Muscle of leg (tissue), 3 donors: ENCODE measurements at regions not wholly inside any gene's neighbourhood (a gene's known extent, or its start where the extent isn't known, plus 50 kb on each side); places are given as distances from the start of the nearest gene placed in this dataset.

Experiments used
- DNase-seq: peaks from one replicate; pipeline ENCODE4 v3.0.0; 2013
- H3K27ac ChIP-seq: one replicate; pipeline ENCODE4 v1.5.1; 2013; ENCODE audit warnings: mild to moderate bottlenecking, low read length, control low read depth
- H3K27me3 ChIP-seq: one replicate; pipeline ENCODE4 v1.6.1; 2013; ENCODE audit warnings: low read length; ENCODE audit not compliant: control insufficient read depth, insufficient read depth
- H3K36me3 ChIP-seq: one replicate; pipeline ENCODE4 v1.6.1; 2013; ENCODE audit warnings: low read length; ENCODE audit not compliant: control insufficient read depth, insufficient read depth
- H3K4me1 ChIP-seq: one replicate; pipeline ENCODE4 v1.6.1; 2013; ENCODE audit warnings: low read length; ENCODE audit not compliant: control insufficient read depth, insufficient read depth
- H3K4me3 ChIP-seq: one replicate; pipeline ENCODE4 v1.5.1; 2013; ENCODE audit warnings: low read length, control low read depth
- H3K9me3 ChIP-seq: replicated peaks from 2 replicates; pipeline ENCODE4 v1.6.1; 2013; ENCODE audit warnings: low read depth, low read length; ENCODE audit not compliant: control insufficient read depth
- WGBS: methylation state at CpG from one replicate; pipeline ENCODE4 v1.1.5; 2013; ENCODE audit warnings: missing lambda C conversion rate; ENCODE audit not compliant: insufficient coverage; 5-methylcytosine and 5-hydroxymethylcytosine counted together

GRCh38 chr9:16131264-16131663, 578.4 kb downstream of the CCDC171 start:
- peaks cover 5% of the 10 kb centered on the region for H3K9me3 ChIP-seq

GRCh38 chr9:16132513-16132912, 579.7 kb downstream of the CCDC171 start:
- Histone ChIP-seq H3K4me1 (peaks cover 24% of the 10 kb centered on the region), H3K36me3 (no peaks in the 10 kb centered on the region), H3K27me3 (no peaks in the 10 kb centered on the region), H3K9me3 (peaks cover 5% of the 10 kb centered on the region), H3K27ac (no peak overlapping the region), H3K4me3 (no peak overlapping the region)
- 100% methylated on average over 3 of the region's 6 CpGs for WGBS
- DNase-seq = no peak

More at GRCh38 chr9:16131264-16131663, 578.4 kb downstream of the CCDC171 start:
- DNase-seq = no peak
- Histone ChIP-seq H3K4me1 (peaks cover 14% of the 10 kb centered on the region), H3K4me3 (no peak overlapping the region), H3K27ac (no peak overlapping the region), H3K36me3 (no peaks in the 10 kb centered on the region), H3K27me3 (no peaks in the 10 kb centered on the region)
- WGBS = 88% methylated on average over 4 of the region's 6 CpGs

DNA sequence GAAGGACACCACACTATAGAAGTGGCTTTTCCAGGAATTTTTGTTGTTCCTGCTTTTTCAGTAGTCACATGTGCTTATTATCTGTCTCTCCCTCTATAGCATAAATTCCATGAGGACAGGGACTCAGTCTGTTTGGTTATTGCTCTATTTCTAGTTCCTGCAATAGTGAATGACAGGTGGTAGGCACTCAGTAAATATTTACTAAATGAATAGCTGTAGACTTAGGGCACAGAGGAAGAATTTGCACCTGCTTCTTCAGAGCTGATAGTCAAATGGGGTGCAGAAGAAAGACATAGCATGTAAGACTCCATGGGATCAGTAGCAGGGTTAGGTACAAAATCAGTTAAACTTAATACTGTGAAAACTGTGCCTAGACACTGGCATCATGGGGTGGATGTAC, 580.2 kb downstream of the CCDC171 start:
- Histone ChIP-seq H3K27ac (no peak overlapping the region), H3K27me3 (no peaks in the 10 kb centered on the region), H3K36me3 (no peaks in the 10 kb centered on the region), H3K9me3 (peaks cover 5% of the 10 kb centered on the region), H3K4me1 (peaks cover 29% of the 10 kb centered on the region), H3K4me3 (no peak overlapping the region)
- no peak for DNase-seq

DNA sequence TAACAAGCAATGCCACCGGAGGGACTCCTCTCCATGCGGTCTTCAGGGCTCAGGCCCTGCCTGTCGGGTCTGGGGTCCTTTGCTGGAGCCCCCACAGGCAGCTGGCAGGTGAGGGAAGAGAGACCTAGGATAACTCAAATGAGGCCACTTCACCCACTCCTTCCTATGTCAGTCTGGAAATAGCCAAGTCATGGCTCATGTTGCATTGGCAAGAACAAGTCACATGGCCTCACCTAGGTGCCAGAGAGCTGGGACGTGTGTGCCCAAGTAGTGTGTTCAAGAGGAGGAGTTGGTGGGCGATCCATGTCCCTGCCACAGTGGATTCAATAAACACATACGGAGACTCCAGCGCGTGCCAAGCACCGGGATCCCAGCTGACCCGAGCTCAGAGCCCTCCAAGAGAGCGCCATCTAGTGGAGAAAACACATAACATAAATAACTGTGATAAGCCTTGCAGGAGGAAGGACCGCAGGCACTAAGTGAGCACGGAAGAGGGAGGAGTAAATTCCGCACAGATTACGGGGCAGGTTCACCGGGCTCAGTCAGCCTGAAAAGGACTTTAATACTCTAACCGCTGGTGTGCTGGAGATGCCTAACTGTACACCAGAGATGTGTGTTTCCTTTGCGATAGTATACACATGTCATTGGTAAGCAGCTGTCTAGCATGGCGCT, 580.8 kb downstream of the CCDC171 start:
- H3K36me3 ChIP-seq = no peaks in the 10 kb centered on the region

DNA sequence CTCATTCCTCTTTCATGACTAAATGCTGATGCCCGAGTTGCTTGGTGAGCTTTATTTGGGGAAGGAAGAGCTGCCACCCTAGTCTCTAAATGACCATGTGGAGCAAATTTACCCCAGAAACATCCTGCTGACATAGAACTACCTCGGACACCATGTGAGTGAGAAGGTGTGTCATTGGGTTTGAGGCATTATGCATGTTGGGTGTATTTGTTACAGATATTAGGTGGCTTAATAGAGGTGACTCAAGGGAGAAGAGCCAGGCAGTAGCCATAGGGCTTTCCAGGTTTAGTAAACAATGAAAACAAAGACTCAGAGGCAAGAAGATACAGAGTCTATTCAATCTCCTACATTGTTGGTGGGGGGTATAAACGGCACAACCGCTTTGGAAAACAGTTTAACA, 581.5 kb downstream of the CCDC171 start:
- H3K9me3 ChIP-seq = peaks cover 2% of the 10 kb centered on the region
- 83% methylated on average over 1 of the region's 4 CpGs for WGBS
- DNase-seq = no peak
- no peaks in the 10 kb centered on the region for H3K27me3 ChIP-seq
- H3K27ac ChIP-seq = no peak overlapping the region
- H3K4me1 ChIP-seq = peaks cover 41% of the 10 kb centered on the region
- no peaks in the 10 kb centered on the region for H3K36me3 ChIP-seq
- no peak overlapping the region for H3K4me3 ChIP-seq

More for the DNA sequence above, 580.8 kb downstream of the CCDC171 start:
- WGBS = 31% methylated on average over 5 of the region's 19 CpGs
- Histone ChIP-seq H3K27me3 (no peaks in the 10 kb centered on the region), H3K4me3 (no peak overlapping the region), H3K9me3 (peaks cover 5% of the 10 kb centered on the region), H3K27ac (no peak overlapping the region), H3K4me1 (peaks cover 34% of the 10 kb centered on the region)
- DNase-seq = peak; percentile 58

GRCh38 chr9:16135968-16136367, 583.1 kb downstream of the CCDC171 start:
- no peaks in the 10 kb centered on the region for H3K36me3 ChIP-seq
- H3K9me3 ChIP-seq = no peaks in the 10 kb centered on the region
- H3K4me1 ChIP-seq = peaks cover 50% of the 10 kb centered on the region
- 50% methylated on average over 1 of the region's 1 CpG for WGBS
- H3K27ac ChIP-seq = peak overlapping the region; percentile 62
- H3K4me3 ChIP-seq = no peak overlapping the region
- H3K27me3 ChIP-seq = no peaks in the 10 kb centered on the region
- peak; percentile 67 for DNase-seq

DNA sequence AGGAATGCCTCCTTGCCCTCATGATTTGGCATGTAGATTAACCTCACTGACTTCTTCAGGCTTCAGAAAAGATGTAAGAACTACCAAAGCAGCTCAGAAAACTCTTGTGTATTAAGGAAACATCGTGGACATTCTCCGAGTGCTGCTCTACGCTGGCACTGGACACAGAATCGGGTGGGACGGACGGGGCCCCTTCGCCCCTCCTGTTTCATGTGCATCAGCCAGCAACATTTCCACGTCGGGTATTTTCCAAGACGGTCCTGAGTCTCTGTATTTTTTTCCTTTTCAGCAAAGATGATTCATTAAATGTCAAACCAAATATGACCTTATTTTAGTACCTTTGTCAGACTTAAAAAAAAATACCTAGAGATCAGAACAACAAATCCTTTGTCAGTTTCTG, 583.6 kb downstream of the CCDC171 start:
- Histone ChIP-seq H3K4me3 (no peak overlapping the region), H3K27ac (peak overlapping the region; percentile 62), H3K36me3 (no peaks in the 10 kb centered on the region), H3K27me3 (no peaks in the 10 kb centered on the region), H3K4me1 (peaks cover 50% of the 10 kb centered on the region), H3K9me3 (no peaks in the 10 kb centered on the region)
- DNase-seq = peak; percentile 59
- WGBS = 45% methylated on average over 5 of the region's 10 CpGs

DNA sequence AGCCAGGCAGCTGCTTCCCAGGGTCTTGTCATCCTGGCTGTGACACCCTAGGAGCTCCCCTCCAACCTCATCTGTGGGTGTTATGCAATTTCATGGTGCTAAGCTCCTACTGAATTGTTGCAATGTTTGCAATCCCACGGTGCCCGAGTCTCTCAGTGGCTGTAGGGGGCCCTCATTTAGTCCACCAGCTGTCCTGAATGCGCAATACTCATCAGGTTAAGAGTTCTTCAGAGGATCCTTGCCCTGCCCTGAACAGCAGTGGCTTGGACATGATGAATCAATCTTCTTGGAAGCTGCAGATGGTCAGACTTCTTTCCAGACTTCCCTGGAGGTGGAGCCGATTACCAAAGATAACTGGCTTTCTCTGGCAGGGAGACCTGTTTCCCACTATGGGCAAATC, 584.1 kb downstream of the CCDC171 start:
- no peaks in the 10 kb centered on the region for H3K27me3 ChIP-seq
- H3K9me3 ChIP-seq = no peaks in the 10 kb centered on the region
- H3K4me1 ChIP-seq = peaks cover 50% of the 10 kb centered on the region
- no peaks in the 10 kb centered on the region for H3K36me3 ChIP-seq
- DNase-seq = peak; percentile 80
- no peak overlapping the region for H3K4me3 ChIP-seq
- 31% methylated on average over 4 of the region's 4 CpGs for WGBS
- peak overlapping the region; percentile 62 for H3K27ac ChIP-seq

DNA sequence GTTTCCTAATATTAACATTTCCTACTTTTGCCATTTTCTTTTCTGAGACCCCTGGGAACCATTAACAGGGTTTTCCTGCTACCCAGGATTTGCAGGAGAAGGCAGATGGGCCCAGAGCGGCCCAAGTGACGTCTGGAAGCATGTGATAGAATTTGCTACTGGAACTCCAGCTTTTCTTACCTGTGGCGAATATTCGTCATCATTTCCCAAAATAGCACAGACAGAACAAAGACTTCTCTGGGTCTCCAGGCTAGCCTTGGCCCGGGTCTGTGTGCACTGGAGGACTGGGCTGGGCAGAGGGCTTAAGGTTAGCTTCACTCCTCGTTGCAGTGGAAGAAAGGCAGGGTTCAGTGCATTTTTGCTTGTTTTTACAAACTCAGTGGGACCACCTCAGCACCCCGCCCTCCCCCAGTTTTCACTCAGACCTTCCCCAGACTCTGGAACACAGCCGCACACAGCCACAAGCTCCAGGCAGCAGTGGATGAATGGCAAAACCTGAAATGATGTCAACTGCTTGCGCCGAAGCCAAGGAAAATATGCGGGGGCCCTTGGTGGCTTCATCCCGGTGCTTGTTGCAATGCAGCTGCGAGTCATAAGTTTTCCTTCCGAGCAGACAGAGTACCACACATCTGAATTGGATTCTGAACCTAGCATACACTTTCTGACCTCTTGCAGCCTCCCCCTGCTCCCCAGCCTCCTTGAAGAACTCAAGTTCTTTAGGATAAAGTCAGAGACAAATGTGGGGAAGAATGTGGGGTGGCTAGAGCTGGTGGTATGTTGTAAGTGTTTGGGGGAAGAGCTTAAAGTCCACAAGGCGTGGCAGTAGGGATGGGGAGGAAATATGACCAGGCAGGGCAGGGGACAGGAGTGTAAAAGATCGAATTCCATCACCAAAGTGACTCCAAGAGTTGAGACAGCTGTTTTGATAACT, 586.0 kb downstream of the CCDC171 start:
- H3K4me3 ChIP-seq = no peak overlapping the region
- H3K4me1 ChIP-seq = peaks cover 43% of the 10 kb centered on the region
- DNase-seq = peak; percentile 82
- no peaks in the 10 kb centered on the region for H3K36me3 ChIP-seq
- 41% methylated on average over 9 of the region's 16 CpGs for WGBS
- no peaks in the 10 kb centered on the region for H3K9me3 ChIP-seq
- no peaks in the 10 kb centered on the region for H3K27me3 ChIP-seq
- peak overlapping the region; percentile 78 for H3K27ac ChIP-seq

DNA sequence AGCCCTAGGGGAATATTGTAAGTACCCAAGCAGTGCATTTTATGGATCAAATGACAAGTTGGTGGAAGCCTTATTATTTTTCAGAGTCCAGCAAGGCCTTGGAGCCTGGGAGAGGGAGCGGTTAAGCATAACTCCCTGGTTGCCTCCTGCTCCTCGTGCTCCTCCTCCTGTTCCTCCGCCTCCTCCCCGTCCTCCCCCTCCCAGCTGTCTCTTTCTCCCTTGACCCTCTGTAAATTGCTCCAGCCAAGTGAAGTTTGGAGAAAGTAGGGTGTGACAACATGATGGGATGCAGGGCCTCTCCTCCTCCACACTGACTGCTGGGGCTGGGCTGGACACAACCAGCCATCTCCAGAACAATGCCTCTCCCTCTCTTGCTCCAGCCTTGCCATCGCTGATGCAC, 586.9 kb downstream of the CCDC171 start:
- Histone ChIP-seq H3K27me3 (no peaks in the 10 kb centered on the region), H3K27ac (peak overlapping the region; percentile 78), H3K4me3 (no peak overlapping the region), H3K4me1 (peaks cover 43% of the 10 kb centered on the region), H3K9me3 (no peaks in the 10 kb centered on the region), H3K36me3 (no peaks in the 10 kb centered on the region)
- DNase-seq = peak; percentile 86
- WGBS = 71% methylated on average over 1 of the region's 5 CpGs
